OCI-LY7 (cell line): ENCODE measurements at regions not wholly inside any gene's neighbourhood (a gene's known extent, or its start where the extent isn't known, plus 50 kb on each side); places are given as distances from the start of the nearest gene placed in this dataset.

Source experiments
- CTCF ChIP-seq: fragments of 200-600 bp; sonication (generic); conservative IDR thresholded peaks from 2 replicates; pipeline ENCODE4 v1.5.1; 2014; ENCODE audit warnings: mild to moderate bottlenecking, antibody characterized with exemption, low read length, moderate library complexity, mixed read lengths
- EZH2phosphoT487 ChIP-seq: fragments of 200-600 bp; sonication (generic); IDR thresholded peaks from 2 replicates; pipeline ENCODE4 v1.6.1; 2018; ENCODE audit warnings: low read depth, borderline replicate concordance, mild to moderate bottlenecking, mixed run types, antibody characterized with exemption, low read length, moderate library complexity, mixed read lengths

GRCh38 chr20:12627485-12627884 is 381.3 kb upstream of the SPTLC3 start:
- TF ChIP-seq EZH2phosphoT487: no peak
- no peak for TF ChIP-seq CTCF
